Neural cell (in vitro differentiated cells): ENCODE measurements at regions not wholly inside any gene's neighbourhood (a gene's known extent, or its start where the extent isn't known, plus 50 kb on each side); places are given as distances from the start of the nearest gene placed in this dataset.

Source experiments
- H2AFZ ChIP-seq: fragments of 200-600, 300-800 bp; sonication (generic), shearing (Covaris generic); 2 replicates; pipeline ENCODE4 v1.6.0; 2014; ENCODE audit warnings: low read depth, mild to moderate bottlenecking, antibody characterized with exemption, low read length, moderate library complexity
- H3F3A ChIP-seq: fragments of 200-600 bp; shearing (Covaris generic); 2 replicates; pipeline ENCODE4 v1.6.1; 2016; ENCODE audit warnings: mild to moderate bottlenecking, moderate library complexity, mixed read lengths, antibody characterized with exemption, low read length; ENCODE audit not compliant: insufficient read depth, poor library complexity, severe bottlenecking
- H3K27ac ChIP-seq: fragments of 200-600, 300-800 bp; sonication (generic), shearing (Covaris generic); 2 replicates; pipeline ENCODE4 v1.5.1; 2014; ENCODE audit warnings: mild to moderate bottlenecking, low read length, moderate library complexity
- H3K27me3 ChIP-seq: fragments of 300-800, 200-600 bp; sonication (generic), shearing (Covaris generic); 2 replicates; pipeline ENCODE4 v1.6.0; 2014; ENCODE audit warnings: mild to moderate bottlenecking, low read depth, low read length, moderate library complexity; ENCODE audit not compliant: insufficient read depth
- H3K36me3 ChIP-seq: fragments of 300-800, 200-600 bp; sonication (generic), shearing (Covaris generic); 2 replicates; pipeline ENCODE4 v1.5.1; 2014; ENCODE audit warnings: mild to moderate bottlenecking, antibody characterized with exemption, low read length, moderate library complexity; ENCODE audit not compliant: insufficient read depth
- H3K4me2 ChIP-seq: fragments of 300-800, 200-600 bp; sonication (generic), shearing (Covaris generic); 2 replicates; pipeline ENCODE4 v1.6.0; 2014; ENCODE audit warnings: mild to moderate bottlenecking, low read length
- H3K4me3 ChIP-seq: fragments of 300-800, 200-600 bp; sonication (generic), shearing (Covaris generic); 2 replicates; pipeline ENCODE4 v1.5.1; 2014; ENCODE audit warnings: mild to moderate bottlenecking, low read length, moderate library complexity
- H3K79me2 ChIP-seq: fragments of 200-600 bp; shearing (Covaris generic); replicated peaks from 2 replicates; pipeline ENCODE4 v1.6.0; 2014; ENCODE audit warnings: mild to moderate bottlenecking, low read length, moderate library complexity; ENCODE audit not compliant: insufficient read depth
- H3K9ac ChIP-seq: fragments of 300-800, 200-600 bp; sonication (generic), shearing (Covaris generic); 2 replicates; pipeline ENCODE4 v1.6.1; 2016; ENCODE audit warnings: mild to moderate bottlenecking, low read length, mixed read lengths
- H3K9me2 ChIP-seq: fragments of 200-600 bp; shearing (Covaris generic); 2 replicates; pipeline ENCODE4 v1.6.1; 2016; ENCODE audit warnings: mild to moderate bottlenecking, low read length, mixed read lengths; ENCODE audit not compliant: insufficient read depth
- H3K9me3 ChIP-seq: fragments of 200-600, 300-800 bp; sonication (generic), shearing (Covaris generic); 2 replicates; pipeline ENCODE4 v1.6.1; 2016; ENCODE audit warnings: mild to moderate bottlenecking, mixed run types, low read length, moderate library complexity, mixed read lengths
- H4K20me1 ChIP-seq: fragments of 200-600 bp; shearing (Covaris generic); 2 replicates; pipeline ENCODE4 v1.6.1; 2016; ENCODE audit warnings: mild to moderate bottlenecking, mixed run types; ENCODE audit not compliant: insufficient read depth
- EP300 ChIP-seq: fragments of 450-650 bp; conservative IDR thresholded peaks from 2 replicates; pipeline ENCODE4 v1.6.1; 2014; ENCODE audit warnings: antibody characterized with exemption, mild to moderate bottlenecking, moderate library complexity; ENCODE audit not compliant: poor library complexity, severe bottlenecking
- EZH2 ChIP-seq: fragments of 200-600, 300-800 bp; shearing (Covaris generic), sonication (generic); IDR thresholded peaks from 2 replicates; pipeline ENCODE4 v1.6.1; 2014; ENCODE audit warnings: antibody characterized with exemption, low read length, borderline replicate concordance, mild to moderate bottlenecking; ENCODE audit not compliant: insufficient read depth, poor library complexity, severe bottlenecking
- MXI1 ChIP-seq: fragments of 450-650 bp; conservative IDR thresholded peaks from 2 replicates; pipeline ENCODE4 v1.6.1; 2014; ENCODE audit warnings: antibody characterized with exemption, mild to moderate bottlenecking; ENCODE audit not compliant: poor library complexity, severe bottlenecking
- POLR2AphosphoS5 ChIP-seq: IDR thresholded peaks from 2 replicates; pipeline ENCODE4 v1.6.1; 2012
- RAD21 ChIP-seq: fragments of 450-650 bp; conservative IDR thresholded peaks from 2 replicates; pipeline ENCODE4 v1.6.1; 2014; ENCODE audit warnings: antibody characterized with exemption, mild to moderate bottlenecking, moderate library complexity
- REST ChIP-seq: IDR thresholded peaks from 2 replicates; pipeline ENCODE4 v1.6.1; 2012; ENCODE audit warnings: borderline replicate concordance
- SMC3 ChIP-seq: fragments of 450-650 bp; conservative IDR thresholded peaks from 2 replicates; pipeline ENCODE4 v1.6.1; 2014; ENCODE audit warnings: antibody characterized with exemption, mild to moderate bottlenecking, moderate library complexity; ENCODE audit not compliant: poor library complexity
- TAF1 ChIP-seq: IDR thresholded peaks from 2 replicates; pipeline ENCODE4 v1.6.1; 2012; ENCODE audit warnings: low read depth
- TF ChIP-seq, protein P1 (sequence below): fragments of 450-650 bp; IDR thresholded peaks from 2 replicates; pipeline ENCODE4 v1.5.1; 2014; ENCODE audit warnings: antibody characterized with exemption, mild to moderate bottlenecking, moderate library complexity; ENCODE audit not compliant: poor library complexity, severe bottlenecking

DNA sequence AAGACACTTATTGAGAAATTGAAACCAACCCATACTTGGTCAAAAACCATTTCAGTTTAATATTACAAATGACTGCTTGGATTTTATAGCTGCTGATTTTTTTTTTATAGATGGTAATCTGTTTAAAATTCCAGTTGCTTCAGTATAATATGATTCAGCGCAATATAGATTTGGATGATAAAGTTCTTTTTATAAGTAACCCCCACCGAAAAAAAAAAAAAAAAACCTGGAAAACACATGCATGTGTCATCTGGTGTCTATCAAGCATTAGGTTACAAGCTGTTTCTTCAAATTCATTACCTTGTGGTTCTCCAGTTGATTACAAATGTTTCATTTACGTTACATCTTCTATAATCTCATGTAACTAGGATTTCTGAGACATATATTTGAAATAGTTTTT lies 356.6 kb upstream of the ROBO2 start:
- TF ChIP-seq EZH2 (no peak), MXI1 (no peak), SMC3 (no peak), POLR2AphosphoS5 (no peak), EP300 (no peak), TAF1 (no peak), RAD21 (no peak), REST (no peak)
- TF ChIP-seq, protein P1, sequence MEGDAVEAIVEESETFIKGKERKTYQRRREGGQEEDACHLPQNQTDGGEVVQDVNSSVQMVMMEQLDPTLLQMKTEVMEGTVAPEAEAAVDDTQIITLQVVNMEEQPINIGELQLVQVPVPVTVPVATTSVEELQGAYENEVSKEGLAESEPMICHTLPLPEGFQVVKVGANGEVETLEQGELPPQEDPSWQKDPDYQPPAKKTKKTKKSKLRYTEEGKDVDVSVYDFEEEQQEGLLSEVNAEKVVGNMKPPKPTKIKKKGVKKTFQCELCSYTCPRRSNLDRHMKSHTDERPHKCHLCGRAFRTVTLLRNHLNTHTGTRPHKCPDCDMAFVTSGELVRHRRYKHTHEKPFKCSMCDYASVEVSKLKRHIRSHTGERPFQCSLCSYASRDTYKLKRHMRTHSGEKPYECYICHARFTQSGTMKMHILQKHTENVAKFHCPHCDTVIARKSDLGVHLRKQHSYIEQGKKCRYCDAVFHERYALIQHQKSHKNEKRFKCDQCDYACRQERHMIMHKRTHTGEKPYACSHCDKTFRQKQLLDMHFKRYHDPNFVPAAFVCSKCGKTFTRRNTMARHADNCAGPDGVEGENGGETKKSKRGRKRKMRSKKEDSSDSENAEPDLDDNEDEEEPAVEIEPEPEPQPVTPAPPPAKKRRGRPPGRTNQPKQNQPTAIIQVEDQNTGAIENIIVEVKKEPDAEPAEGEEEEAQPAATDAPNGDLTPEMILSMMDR = no peak
- no peaks in the 10 kb centered on the region for H3K9me3 ChIP-seq
- H4K20me1 ChIP-seq = no peaks in the 10 kb centered on the region
- no peak overlapping the region for H3K9ac ChIP-seq
- no peaks in the 10 kb centered on the region for H3K27me3 ChIP-seq
- H2AFZ ChIP-seq = no peak overlapping the region
- H3K27ac ChIP-seq = no peak overlapping the region
- H3K4me2 ChIP-seq = no peak overlapping the region
- no peaks in the 10 kb centered on the region for H3F3A ChIP-seq
- H3K9me2 ChIP-seq = no peaks in the 10 kb centered on the region
- no peak overlapping the region for H3K4me3 ChIP-seq
- H3K79me2 ChIP-seq = no peaks in the 10 kb centered on the region
- no peaks in the 10 kb centered on the region for H3K36me3 ChIP-seq

DNA sequence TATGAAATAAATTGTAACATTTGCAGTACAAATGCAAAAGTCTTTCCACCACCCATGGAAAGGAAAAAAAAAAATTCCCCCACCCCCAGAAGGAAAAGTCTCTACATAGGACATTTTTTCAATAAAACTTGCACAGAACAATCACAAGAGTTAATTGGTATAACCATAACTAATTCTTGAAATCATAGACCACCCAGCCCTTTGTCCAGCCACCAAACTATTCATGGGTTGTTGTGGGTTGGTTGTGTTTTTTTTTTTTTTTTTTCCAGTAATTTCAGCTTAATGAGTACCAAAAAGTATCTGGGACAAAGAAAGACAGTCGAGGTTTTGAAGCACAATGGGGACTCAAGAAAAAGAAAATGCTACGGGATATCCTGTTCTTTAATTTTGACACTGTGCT lies 355.0 kb upstream of the ROBO2 start:
- Histone ChIP-seq H4K20me1 (no peaks in the 10 kb centered on the region), H3K4me3 (no peak overlapping the region), H3K9me3 (no peaks in the 10 kb centered on the region), H3K9ac (no peak overlapping the region), H2AFZ (no peak overlapping the region), H3K36me3 (no peaks in the 10 kb centered on the region), H3K79me2 (no peaks in the 10 kb centered on the region), H3F3A (no peaks in the 10 kb centered on the region), H3K4me2 (no peak overlapping the region), H3K9me2 (no peaks in the 10 kb centered on the region), H3K27ac (no peak overlapping the region), H3K27me3 (no peaks in the 10 kb centered on the region)
- TF ChIP-seq, protein P1 = no peak
- no peak for TF ChIP-seq SMC3
- TF ChIP-seq EZH2 = no peak
- no peak for TF ChIP-seq REST
- TF ChIP-seq RAD21 = no peak
- no peak for TF ChIP-seq EP300
- TF ChIP-seq MXI1 = no peak
- no peak for TF ChIP-seq TAF1
